NOMO-1 treated with dmso at 0.1 percent for 144 hours (cell line): ENCODE measurements at regions not wholly inside any gene's neighbourhood (a gene's known extent, or its start where the extent isn't known, plus 50 kb on each side); places are given as distances from the start of the nearest gene placed in this dataset.
"Not testable (repeated sequence)": the region's sequence is repeated elsewhere in the genome, so short reads cannot be mapped to it uniquely, and the experiment has no call there.

Experiments
- DNase-seq: peaks from one replicate; lab custom pipeline; 2025; ENCODE audit not compliant: unreplicated experiment; lab: John Stamatoyannopoulos, UW

DNA sequence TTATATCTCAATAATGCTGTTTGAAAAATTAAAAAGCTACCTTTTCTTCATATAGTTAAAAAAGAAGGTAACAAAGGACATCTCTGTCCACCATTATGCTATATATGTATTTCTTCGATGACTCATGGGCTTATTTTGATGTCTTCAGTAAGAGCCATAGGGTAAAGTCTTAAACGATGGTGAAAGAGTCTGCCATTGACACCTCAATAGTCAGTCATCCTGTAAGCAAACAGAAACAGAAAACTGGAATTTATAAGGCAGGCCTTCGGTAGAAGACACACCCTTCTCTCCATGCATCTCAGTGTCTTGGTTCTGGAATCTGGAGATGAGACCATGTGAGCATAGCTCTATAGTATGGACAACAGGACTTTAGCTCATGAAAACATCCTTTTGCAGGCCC, 87.0 kb upstream of the ZNF462 start:
- DNase-seq, result no peak

DNA sequence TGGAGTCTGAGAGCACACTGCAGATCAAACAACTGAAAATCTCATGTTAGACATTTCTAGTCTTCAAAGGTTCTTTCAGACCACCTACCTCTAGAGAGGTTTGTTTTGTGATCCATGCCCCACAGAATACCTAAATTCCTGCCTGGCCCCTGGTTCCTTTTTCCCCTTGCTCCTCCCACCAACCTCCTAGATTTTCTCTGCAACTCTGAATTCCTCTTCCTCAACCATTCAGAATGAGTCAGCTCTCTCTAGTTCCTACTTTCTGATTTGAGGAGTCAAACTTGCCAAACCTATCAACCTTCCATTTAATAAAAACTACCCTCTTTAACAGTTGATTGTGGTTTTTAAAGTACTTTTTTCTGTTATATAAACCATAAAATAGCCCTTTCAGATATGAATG, 83.2 kb upstream of the ZNF462 start:
- DNase-seq, result no peak

DNA sequence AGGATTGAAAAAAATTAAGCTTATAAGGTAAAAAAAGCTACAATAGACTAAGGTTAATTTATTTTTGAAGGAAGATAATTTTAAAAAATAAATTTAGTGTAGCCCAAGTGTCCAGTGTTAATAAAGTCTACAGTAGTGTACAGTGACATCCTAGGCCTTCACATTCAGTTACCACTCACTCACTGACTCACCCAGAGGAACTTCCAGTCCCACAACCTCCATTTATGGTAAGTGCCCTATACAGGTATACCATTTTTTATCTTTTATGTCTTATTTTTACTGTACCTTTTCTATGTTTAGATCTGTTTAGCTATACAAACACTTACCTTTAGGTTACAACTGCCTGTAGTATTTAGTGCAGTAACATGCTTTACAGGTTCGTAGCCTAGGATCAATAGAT, 79.8 kb upstream of the ZNF462 start:
- DNase-seq, result no peak

DNA sequence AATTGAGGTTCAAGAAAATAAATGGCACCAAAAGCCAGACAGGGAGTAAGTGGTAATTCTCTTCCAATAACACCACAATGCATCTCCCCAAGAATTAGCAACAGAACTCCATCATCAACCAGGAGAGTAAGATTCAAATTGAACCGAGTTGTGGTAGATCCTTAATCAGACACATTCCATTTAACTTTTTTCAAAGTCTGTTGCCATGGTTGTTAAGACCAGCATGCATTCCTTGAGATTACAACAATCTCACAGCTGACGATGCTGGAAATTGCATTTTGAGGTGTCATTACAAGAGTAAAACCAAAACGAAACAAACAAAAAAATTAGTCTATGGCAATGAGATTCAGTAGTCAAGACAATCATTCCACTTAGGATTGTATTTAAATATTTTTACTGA, 78.9 kb upstream of the ZNF462 start:
- no peak for DNase-seq

DNA sequence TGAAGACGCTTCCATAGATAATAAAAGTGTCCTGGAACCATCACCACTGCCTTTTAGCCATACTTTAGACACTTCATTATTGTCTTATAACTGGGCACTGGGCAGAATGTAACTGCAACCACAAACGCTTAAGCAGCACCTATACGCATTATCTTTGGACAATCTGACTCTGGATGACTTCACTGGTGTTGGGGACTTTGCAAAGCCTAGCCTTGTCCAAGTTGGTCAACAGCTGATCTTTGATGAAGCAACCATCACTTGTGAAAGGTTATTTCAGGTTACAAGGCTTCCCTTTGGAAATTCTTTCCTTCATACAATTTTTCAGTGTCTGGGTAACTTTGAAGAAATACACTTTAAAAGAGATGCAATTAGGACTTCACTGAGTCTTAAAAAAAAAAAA, 77.8 kb upstream of the ZNF462 start:
- DNase-seq, result no peak

DNA sequence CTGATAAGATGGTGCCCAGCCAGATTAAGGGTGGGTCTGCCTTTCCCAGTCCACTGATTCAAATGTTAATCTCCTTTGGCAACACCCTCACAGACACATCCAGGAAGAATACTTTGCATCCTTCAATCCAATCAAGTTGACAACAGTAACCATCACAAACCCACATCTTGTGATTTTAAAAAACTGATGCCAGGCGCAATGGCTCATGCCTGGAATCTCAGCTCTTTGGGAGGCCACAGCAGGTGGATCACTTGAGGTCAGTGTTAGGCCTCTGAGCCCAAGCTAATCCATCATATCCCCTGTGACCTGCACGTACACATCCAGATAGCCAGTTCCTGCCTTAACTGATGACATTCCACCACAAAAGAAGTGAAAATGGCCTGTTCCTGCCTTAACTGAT, 74.9 kb upstream of the ZNF462 start:
- DNase-seq, result not testable (repeated sequence)

DNA sequence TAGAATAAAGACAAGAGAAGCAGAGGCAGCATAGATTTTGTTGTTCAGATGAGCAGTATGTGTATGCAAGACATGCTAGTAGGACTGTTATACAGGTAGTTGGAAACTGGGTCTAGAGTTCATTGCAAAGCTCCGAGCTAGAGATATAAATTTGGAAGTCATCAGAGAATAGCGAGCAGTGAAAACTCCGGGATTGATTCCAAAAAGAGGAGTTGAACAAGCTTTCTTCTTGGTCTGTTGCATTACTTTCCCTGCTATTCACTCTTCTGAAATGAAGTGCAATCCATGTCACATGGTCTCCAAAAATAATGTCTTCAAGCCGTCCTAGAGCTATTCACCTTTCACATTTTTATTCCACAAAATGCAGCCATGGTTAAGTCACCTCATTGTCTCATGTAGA, 67.9 kb upstream of the ZNF462 start:
- no peak for DNase-seq

DNA sequence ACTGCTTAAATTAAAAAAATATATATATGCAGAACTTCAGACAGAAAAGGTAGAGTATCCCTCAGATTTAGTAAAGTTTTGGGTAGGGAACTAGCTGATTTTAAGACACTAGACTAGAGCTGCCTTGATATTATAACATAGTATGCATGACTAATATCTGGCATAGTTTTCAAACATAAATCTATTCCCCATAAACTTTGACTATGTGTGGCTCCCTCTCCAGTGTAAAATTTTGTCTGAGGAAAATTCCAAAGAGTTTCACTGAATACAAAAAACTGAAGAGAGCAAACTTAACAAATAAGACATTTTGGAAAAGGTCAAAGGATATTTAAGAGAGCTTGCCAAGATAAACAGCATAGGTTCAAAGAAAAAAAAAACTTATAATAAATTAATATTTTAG, 66.2 kb upstream of the ZNF462 start:
- no peak for DNase-seq

DNA sequence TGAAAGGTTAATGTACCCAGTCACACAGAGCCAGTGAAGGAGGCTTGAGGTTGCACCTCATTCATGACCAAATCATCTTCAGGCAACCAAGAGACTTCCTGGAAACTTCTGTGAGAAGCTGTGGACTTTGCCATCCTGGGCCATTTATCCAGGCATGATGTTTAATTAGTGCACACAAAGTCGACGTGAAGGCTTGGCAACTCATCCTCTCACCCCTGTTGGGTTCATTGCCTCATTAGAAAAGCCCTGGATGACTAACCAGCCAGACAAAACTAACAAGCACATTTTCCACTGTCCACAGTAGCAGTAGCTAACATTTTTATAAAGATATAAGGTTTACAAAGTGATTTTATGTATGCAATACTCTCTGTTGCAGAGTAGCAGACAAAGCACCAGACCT, 65.7 kb upstream of the ZNF462 start:
- no peak for DNase-seq

DNA sequence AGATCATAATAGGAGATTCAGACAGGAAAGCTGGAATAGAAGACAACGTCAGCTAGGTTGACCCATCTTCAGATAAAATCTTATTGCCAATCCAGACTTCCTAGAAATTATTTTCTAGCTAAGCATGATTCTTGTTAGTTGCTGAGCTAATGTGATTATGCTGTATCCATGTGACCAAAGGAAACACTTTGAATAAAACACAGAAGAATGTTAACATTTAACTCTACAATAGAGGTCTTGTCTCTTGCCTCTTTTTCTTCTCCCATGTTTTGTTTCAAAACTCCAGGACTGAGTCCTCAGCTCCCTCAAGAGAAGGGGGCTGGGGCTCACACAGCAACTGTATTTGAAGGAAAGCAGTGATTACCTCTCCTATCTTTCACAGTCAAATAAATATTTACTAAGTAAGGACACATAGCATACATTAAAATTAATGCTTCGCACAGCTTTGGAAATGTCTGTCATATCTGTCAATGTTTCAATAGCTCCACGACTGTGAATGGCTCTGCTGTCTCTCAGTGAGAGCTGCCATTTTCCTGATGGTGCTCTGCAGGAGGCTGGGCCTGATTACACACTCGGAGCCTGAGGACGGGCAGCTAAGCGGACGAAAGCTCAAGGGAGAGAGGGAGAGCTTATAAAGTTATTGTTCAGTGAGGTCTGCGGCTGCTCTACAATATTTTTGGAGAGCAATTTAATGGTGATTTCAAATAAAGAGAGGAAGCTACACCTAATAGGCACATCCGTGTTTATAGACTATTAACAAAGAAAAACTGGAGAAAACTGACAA, 64.8 kb upstream of the ZNF462 start:
- no peak for DNase-seq

DNA sequence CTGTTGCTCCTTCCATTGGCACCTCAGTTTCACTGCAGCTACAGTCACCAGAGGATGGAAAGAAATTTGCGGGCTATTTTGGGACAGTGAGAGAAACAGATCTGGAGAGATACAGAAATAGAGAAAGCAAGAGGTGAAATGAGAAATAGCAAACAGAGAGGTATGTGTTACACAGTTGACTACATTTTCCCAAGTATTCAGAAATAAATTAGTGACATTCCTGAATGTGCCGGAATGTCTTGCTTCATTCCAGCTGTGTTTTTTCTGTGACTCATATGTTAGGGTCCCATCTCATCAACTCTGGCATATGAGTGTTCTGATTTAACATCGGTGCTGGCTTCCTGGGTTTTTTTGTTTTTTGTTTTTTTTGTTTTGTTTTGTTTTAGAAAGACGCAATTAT, 63.8 kb upstream of the ZNF462 start:
- DNase-seq, result no peak

DNA sequence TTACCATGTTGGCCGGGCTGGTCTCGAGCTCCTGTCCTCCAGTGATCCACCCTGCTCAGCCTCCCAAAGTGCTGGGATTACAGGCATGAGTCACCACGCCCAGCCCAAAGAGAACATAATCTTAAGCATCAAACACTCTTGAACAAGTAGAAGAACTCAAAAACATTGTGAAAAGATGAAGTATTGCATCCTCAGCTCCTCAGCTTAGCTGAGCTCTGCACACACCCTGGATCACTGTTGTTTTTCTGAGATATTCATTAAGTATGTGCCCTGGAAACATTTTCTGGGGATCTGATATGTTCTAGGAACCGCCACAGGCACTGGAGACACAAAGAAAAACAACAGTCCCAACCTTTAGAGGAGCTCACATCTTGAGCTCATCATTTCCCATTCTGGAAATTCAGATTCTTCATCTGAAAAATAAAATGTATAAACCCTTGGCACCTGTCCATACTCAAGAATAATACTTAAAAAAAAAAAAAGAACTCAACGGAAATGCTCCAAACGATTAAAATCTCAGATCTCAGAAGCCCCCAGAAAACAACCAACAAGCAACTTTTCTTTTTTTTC, 62.2 kb upstream of the ZNF462 start:
- no peak for DNase-seq

DNA sequence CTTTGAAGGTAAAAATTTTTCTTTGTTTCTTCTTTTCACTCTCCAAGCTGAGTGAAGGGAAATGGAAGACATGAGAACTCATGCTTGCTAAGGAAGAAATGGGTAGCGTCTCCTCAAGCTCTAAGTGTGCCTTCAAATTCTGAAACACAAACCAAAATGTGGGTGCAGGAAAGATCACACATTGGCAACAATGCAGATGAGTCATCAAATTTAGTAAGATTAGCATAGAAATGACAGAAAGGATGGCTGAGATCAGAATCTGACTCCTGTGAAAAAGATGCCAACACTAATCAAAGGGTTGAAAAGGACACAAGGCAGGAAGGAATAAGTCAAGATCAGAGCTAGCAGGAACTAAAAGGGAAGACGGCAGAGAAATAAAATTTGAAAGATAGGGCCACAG, 61.1 kb upstream of the ZNF462 start:
- no peak for DNase-seq
